ENCODE measurements at regions not wholly inside any gene's neighbourhood (a gene's known extent, or its start where the extent isn't known, plus 50 kb on each side); places are given as distances from the start of the nearest gene placed in this dataset.

GRCh38 chr1:87939444-87939843 lies 610.8 kb downstream of the LMO4 start:
- H3K27ac ChIP-seq: no peak overlapping the region
- H3K4me1 ChIP-seq: peaks cover 15% of the 10 kb centered on the region
- no peaks in the 10 kb centered on the region for H3K27me3 ChIP-seq
- H3K9me3 ChIP-seq: no peaks in the 10 kb centered on the region
- no peak for TF ChIP-seq POLR2A (IDR thresholded peaks at IDR 0.05)
- TF ChIP-seq POLR2AphosphoS5 (IDR thresholded peaks at IDR 0.05; ENCODE audit: insufficient read depth in 1 of 2, low read depth in 1 of 2): no peak
- TF ChIP-seq CTCF (IDR thresholded peaks at IDR 0.05): no peak
- intact Hi-C loops (cut with DNase I): no loop called here
- H3K4me3 ChIP-seq: no peak overlapping the region
- no peaks in the 10 kb centered on the region for H3K36me3 ChIP-seq
- no peak for DNase-seq (ENCODE audit: extremely low spot score in 2 of 2)

GRCh38 chr1:87940421-87940820 lies 611.7 kb downstream of the LMO4 start:
- Histone ChIP-seq H3K27ac (no peak overlapping the region), H3K9me3 (no peaks in the 10 kb centered on the region), H3K36me3 (no peaks in the 10 kb centered on the region), H3K27me3 (no peaks in the 10 kb centered on the region), H3K4me1 (peaks cover 15% of the 10 kb centered on the region), H3K4me3 (no peak overlapping the region)
- DNase-seq (ENCODE audit: extremely low spot score in 2 of 2): no peak
- intact Hi-C loops (cut with DNase I): no loop called here
- TF ChIP-seq POLR2AphosphoS5 (IDR thresholded peaks at IDR 0.05; ENCODE audit: insufficient read depth in 1 of 2, low read depth in 1 of 2) (no peak), POLR2A (IDR thresholded peaks at IDR 0.05) (no peak), CTCF (IDR thresholded peaks at IDR 0.05) (no peak)

GRCh38 chr1:87941337-87941946 lies 612.8 kb downstream of the LMO4 start:
- H3K4me3 ChIP-seq: no peak overlapping the region
- H3K27me3 ChIP-seq: no peaks in the 10 kb centered on the region
- peaks cover 15% of the 10 kb centered on the region for H3K4me1 ChIP-seq
- no peak overlapping the region for H3K27ac ChIP-seq
- no peak for TF ChIP-seq POLR2AphosphoS5 (IDR thresholded peaks at IDR 0.05; ENCODE audit: insufficient read depth in 1 of 2, low read depth in 1 of 2)
- no peak for TF ChIP-seq CTCF (IDR thresholded peaks at IDR 0.05)
- TF ChIP-seq POLR2A (IDR thresholded peaks at IDR 0.05): no peak
- H3K9me3 ChIP-seq: no peaks in the 10 kb centered on the region
- no peaks in the 10 kb centered on the region for H3K36me3 ChIP-seq
- intact Hi-C loops (cut with DNase I): no loop called here
- no peak for DNase-seq (ENCODE audit: extremely low spot score in 2 of 2)

- Histone ChIP-seq H3K4me3 (no peak overlapping the region), H3K9me3 (no peaks in the 10 kb centered on the region), H3K27ac (no peak overlapping the region), H3K36me3 (no peaks in the 10 kb centered on the region), H3K27me3 (no peaks in the 10 kb centered on the region), H3K4me1 (peaks cover 15% of the 10 kb centered on the region)
- no peak for DNase-seq (ENCODE audit: extremely low spot score in 2 of 2)
- intact Hi-C loops (cut with DNase I): no loop called here
- TF ChIP-seq POLR2AphosphoS5 (IDR thresholded peaks at IDR 0.05; ENCODE audit: insufficient read depth in 1 of 2, low read depth in 1 of 2) (peak in 1 of 2 donors; percentile 23), POLR2A (IDR thresholded peaks at IDR 0.05) (no peak), CTCF (IDR thresholded peaks at IDR 0.05) (no peak)
Measured at GRCh38 chr1:87942165-87942564, 613.5 kb downstream of the LMO4 start.

GRCh38 chr1:87949711-87950110 lies 621.0 kb downstream of the LMO4 start:
- Histone ChIP-seq H3K36me3 (no peaks in the 10 kb centered on the region), H3K27ac (no peak overlapping the region), H3K27me3 (no peaks in the 10 kb centered on the region), H3K4me1 (no peaks in the 10 kb centered on the region), H3K9me3 (no peaks in the 10 kb centered on the region), H3K4me3 (no peak overlapping the region)
- intact Hi-C loops (cut with DNase I): loop anchor here (5.0 kb wide), 1 partner anchor 657 kb away; no protein-coding TSS in a partner anchor
- TF ChIP-seq POLR2AphosphoS5 (IDR thresholded peaks at IDR 0.05; ENCODE audit: insufficient read depth in 1 of 2, low read depth in 1 of 2): no peak
- no peak for TF ChIP-seq CTCF (IDR thresholded peaks at IDR 0.05)
- TF ChIP-seq POLR2A (IDR thresholded peaks at IDR 0.05): no peak
- DNase-seq (ENCODE audit: extremely low spot score in 2 of 2): no peak
